Fibroblast of upper back skin (primary cell): ENCODE measurements at regions not wholly inside any gene's neighbourhood (a gene's known extent, or its start where the extent isn't known, plus 50 kb on each side); places are given as distances from the start of the nearest gene placed in this dataset.

Experiments
- DNase-seq: peaks from one replicate; pipeline ENCODE4 v3.0.0-alpha.2; 2013

- DNase-seq, result no peak
These were observed 133.7 kb downstream of the EDN1 start for GRCh38 chr6:12423832-12424231.

- no peak for DNase-seq
These were observed 136.0 kb downstream of the EDN1 start for GRCh38 chr6:12426121-12426520.

GRCh38 chr6:12431023-12431422, 140.9 kb downstream of the EDN1 start:
- DNase-seq, result no peak

- DNase-seq, result no peak
These were observed 146.1 kb downstream of the EDN1 start for GRCh38 chr6:12436224-12436623.

- no peak for DNase-seq
These were observed 146.5 kb downstream of the EDN1 start for GRCh38 chr6:12436683-12437082.

- no peak for DNase-seq
These were observed 149.1 kb downstream of the EDN1 start for GRCh38 chr6:12439296-12439695.

GRCh38 chr6:12440981-12441380, 150.8 kb downstream of the EDN1 start:
- peak; percentile 18 for DNase-seq

GRCh38 chr6:12442455-12442854, 152.3 kb downstream of the EDN1 start:
- DNase-seq, result no peak

GRCh38 chr6:12446394-12446793, 156.2 kb downstream of the EDN1 start:
- no peak for DNase-seq

- no peak for DNase-seq
These were observed 159.3 kb downstream of the EDN1 start for GRCh38 chr6:12449447-12449846.

GRCh38 chr6:12450467-12450866, 160.3 kb downstream of the EDN1 start:
- DNase-seq, result no peak

GRCh38 chr6:12456343-12456742, 166.2 kb downstream of the EDN1 start:
- DNase-seq, result no peak

GRCh38 chr6:12457094-12457493, 166.9 kb downstream of the EDN1 start:
- DNase-seq, result no peak

GRCh38 chr6:12458558-12458957, 168.4 kb downstream of the EDN1 start:
- DNase-seq, result peak; percentile 6

- peak; percentile 31 for DNase-seq
These were observed 169.9 kb downstream of the EDN1 start for GRCh38 chr6:12459945-12460661.

- DNase-seq, result peak; percentile 73
These were observed 177.8 kb downstream of the EDN1 start for GRCh38 chr6:12467706-12468670.

GRCh38 chr6:12472601-12473038, 182.5 kb downstream of the EDN1 start:
- peak; percentile 65 for DNase-seq

- DNase-seq, result no peak
These were observed 183.3 kb downstream of the EDN1 start for GRCh38 chr6:12473494-12473893.

GRCh38 chr6:12474167-12475140, 184.3 kb downstream of the EDN1 start:
- DNase-seq, result peak; percentile 62

GRCh38 chr6:12476484-12476883, 186.3 kb downstream of the EDN1 start:
- no peak for DNase-seq

GRCh38 chr6:12477616-12478015, 187.5 kb downstream of the EDN1 start:
- no peak for DNase-seq

- no peak for DNase-seq
These were observed 188.8 kb downstream of the EDN1 start for GRCh38 chr6:12478921-12479320.

- no peak for DNase-seq
These were observed 189.3 kb downstream of the EDN1 start for GRCh38 chr6:12479451-12479850.
